ENCODE measurements at regions not wholly inside any gene's neighbourhood (a gene's known extent, or its start where the extent isn't known, plus 50 kb on each side); places are given as distances from the start of the nearest gene placed in this dataset.

DNA sequence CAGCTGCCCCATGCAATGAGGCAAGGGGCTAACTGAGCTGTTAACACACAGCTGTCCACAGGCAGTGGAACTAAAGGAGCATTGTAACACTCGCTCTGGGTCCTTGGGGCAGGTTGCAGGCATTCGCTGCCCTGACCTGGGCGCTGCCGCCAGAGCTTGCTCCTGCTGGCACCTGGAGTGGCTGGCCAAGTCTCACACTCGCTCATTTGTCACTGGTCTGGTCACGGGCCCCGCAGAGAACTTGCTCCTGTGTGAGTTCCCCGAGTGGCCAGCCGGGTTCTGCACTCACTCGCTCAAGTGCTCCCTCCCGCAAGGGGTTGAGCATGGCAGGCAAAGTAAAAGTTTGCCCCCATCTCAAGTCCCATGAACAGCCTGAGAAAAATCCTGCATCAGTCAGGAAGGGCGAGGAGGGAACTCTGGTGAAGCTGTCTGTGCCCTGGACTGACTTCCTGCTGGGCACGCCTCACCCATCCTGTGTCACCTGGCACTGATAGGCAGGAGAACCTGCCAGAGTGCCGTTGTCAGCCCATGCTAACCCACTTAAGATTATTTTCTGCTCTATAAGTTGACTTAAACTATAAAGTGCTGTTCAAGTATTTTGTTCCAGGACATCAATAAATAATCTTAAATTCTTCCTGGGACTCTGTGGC lies 934.8 kb upstream of the GYPC start:
- DNase-seq (ENCODE audit: low spot score) (no peak), ATAC-seq (no peak), FAIRE-seq (no peak)
- Histone ChIP-seq H3K4me3 (replicated peaks in 1 of 3; ENCODE audit: insufficient read depth in 1 of 3, low read depth in 2 of 3, low read length in 3 of 3) (no peak overlapping the region), H3K79me2 (ENCODE audit: insufficient read depth, low read length) (no peaks in the 10 kb centered on the region), H4K20me1 (ENCODE audit: insufficient read depth, low read length) (no peaks in the 10 kb centered on the region), H3K9ac (ENCODE audit: insufficient read depth, low read depth, low read length) (no peak overlapping the region), H3K36me3 (replicated peaks in 1 of 2; ENCODE audit: control insufficient read depth in 1 of 2, insufficient read depth in 2 of 2, low read length in 2 of 2) (no peaks in the 10 kb centered on the region), H2AFZ (ENCODE audit: low read length) (no peak overlapping the region), H3K9me3 (ENCODE audit: low read length) (peaks cover 38% of the 10 kb centered on the region), H3K4me2 (ENCODE audit: low read depth, low read length) (no peak overlapping the region), H3K4me1 (ENCODE audit: insufficient read depth, low read length) (no peaks in the 10 kb centered on the region), H3K27me3 (ENCODE audit: control insufficient read depth in 1 of 2, insufficient read depth in 2 of 2, low read length in 2 of 2) (no peaks in the 10 kb centered on the region), H3K27ac (ENCODE audit: extremely low read length, insufficient read depth, low read length) (no peak overlapping the region)
- CTCF ChIA-PET (ENCODE audit: low intra/inter-chr PET ratio, low total read pairs), result no interaction called here
- in situ Hi-C loops (cut with HindIII; ENCODE audit: extremely low pct_ligation_motif_present, low pct_unique_long_range_greater_than_20kb) (no loop called here), intact Hi-C loops (cut with micrococcal nuclease; ENCODE audit: unreplicated experiment) (no loop called here)
- POLR2A ChIA-PET, result no interaction called here
- WGBS (ENCODE audit: low lambda C conversion rate), result 17% methylated on average over 7 of the region's 14 CpGs
- BruUV-seq (replicated peaks), result no TSS peak
- TF ChIP-seq MXD4 (CRISPR knock-in tag; IDR thresholded peaks at IDR 0.05) (no peak), NR1H2 (CRISPR knock-in tag; IDR thresholded peaks at IDR 0.05; ENCODE audit: borderline replicate concordance, low read depth) (no peak), KMT2A (CRISPR knock-in tag; IDR thresholded peaks at IDR 0.05) (no peak), KDM5B (CRISPR knock-in tag; IDR thresholded peaks at IDR 0.05; ENCODE audit: borderline replicate concordance) (no peak), FOXP1 (IDR thresholded peaks at IDR 0.05) (no peak), FOXP1 (CRISPR knock-in tag; IDR thresholded peaks at IDR 0.05) (no peak), RELA (CRISPR knock-in tag; IDR thresholded peaks at IDR 0.05) (no peak), MTA1 (CRISPR knock-in tag; IDR thresholded peaks at IDR 0.05; ENCODE audit: borderline replicate concordance) (no peak), GATAD1 (CRISPR knock-in tag; IDR thresholded peaks at IDR 0.05) (no peak), ZNF83 (CRISPR knock-in tag; IDR thresholded peaks at IDR 0.05; ENCODE audit: borderline replicate concordance) (no peak)
- TF ChIP-seq, protein P1, sequence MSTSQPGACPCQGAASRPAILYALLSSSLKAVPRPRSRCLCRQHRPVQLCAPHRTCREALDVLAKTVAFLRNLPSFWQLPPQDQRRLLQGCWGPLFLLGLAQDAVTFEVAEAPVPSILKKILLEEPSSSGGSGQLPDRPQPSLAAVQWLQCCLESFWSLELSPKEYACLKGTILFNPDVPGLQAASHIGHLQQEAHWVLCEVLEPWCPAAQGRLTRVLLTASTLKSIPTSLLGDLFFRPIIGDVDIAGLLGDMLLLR (CRISPR knock-in tag; IDR thresholded peaks at IDR 0.05), result no peak
- TF ChIP-seq, protein P2, sequence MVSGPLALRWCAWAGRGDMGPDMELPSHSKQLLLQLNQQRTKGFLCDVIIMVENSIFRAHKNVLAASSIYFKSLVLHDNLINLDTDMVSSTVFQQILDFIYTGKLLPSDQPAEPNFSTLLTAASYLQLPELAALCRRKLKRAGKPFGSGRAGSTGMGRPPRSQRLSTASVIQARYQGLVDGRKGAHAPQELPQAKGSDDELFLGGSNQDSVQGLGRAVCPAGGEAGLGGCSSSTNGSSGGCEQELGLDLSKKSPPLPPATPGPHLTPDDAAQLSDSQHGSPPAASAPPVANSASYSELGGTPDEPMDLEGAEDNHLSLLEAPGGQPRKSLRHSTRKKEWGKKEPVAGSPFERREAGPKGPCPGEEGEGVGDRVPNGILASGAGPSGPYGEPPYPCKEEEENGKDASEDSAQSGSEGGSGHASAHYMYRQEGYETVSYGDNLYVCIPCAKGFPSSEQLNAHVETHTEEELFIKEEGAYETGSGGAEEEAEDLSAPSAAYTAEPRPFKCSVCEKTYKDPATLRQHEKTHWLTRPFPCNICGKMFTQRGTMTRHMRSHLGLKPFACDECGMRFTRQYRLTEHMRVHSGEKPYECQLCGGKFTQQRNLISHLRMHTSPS (CRISPR knock-in tag; IDR thresholded peaks at IDR 0.05; ENCODE audit: low read depth), result no peak
- TF ChIP-seq, protein P3, sequence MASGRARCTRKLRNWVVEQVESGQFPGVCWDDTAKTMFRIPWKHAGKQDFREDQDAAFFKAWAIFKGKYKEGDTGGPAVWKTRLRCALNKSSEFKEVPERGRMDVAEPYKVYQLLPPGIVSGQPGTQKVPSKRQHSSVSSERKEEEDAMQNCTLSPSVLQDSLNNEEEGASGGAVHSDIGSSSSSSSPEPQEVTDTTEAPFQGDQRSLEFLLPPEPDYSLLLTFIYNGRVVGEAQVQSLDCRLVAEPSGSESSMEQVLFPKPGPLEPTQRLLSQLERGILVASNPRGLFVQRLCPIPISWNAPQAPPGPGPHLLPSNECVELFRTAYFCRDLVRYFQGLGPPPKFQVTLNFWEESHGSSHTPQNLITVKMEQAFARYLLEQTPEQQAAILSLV (CRISPR knock-in tag; IDR thresholded peaks at IDR 0.05; ENCODE audit: borderline replicate concordance), result no peak
- TF ChIP-seq, protein P4, sequence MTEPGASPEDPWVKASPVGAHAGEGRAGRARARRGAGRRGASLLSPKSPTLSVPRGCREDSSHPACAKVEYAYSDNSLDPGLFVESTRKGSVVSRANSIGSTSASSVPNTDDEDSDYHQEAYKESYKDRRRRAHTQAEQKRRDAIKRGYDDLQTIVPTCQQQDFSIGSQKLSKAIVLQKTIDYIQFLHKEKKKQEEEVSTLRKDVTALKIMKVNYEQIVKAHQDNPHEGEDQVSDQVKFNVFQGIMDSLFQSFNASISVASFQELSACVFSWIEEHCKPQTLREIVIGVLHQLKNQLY (CRISPR knock-in tag; IDR thresholded peaks at IDR 0.05), result no peak
- TF ChIP-seq, protein P5, sequence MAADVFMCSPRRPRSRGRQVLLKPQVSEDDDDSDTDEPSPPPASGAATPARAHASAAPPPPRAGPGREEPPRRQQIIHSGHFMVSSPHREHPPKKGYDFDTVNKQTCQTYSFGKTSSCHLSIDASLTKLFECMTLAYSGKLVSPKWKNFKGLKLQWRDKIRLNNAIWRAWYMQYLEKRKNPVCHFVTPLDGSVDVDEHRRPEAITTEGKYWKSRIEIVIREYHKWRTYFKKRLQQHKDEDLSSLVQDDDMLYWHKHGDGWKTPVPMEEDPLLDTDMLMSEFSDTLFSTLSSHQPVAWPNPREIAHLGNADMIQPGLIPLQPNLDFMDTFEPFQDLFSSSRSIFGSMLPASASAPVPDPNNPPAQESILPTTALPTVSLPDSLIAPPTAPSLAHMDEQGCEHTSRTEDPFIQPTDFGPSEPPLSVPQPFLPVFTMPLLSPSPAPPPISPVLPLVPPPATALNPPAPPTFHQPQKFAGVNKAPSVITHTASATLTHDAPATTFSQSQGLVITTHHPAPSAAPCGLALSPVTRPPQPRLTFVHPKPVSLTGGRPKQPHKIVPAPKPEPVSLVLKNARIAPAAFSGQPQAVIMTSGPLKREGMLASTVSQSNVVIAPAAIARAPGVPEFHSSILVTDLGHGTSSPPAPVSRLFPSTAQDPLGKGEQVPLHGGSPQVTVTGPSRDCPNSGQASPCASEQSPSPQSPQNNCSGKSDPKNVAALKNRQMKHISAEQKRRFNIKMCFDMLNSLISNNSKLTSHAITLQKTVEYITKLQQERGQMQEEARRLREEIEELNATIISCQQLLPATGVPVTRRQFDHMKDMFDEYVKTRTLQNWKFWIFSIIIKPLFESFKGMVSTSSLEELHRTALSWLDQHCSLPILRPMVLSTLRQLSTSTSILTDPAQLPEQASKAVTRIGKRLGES (CRISPR knock-in tag; IDR thresholded peaks at IDR 0.05; ENCODE audit: borderline replicate concordance), result no peak

All from HepG2 (cell line).